HG03442 (cell line): ENCODE measurements at regions not wholly inside any gene's neighbourhood (a gene's known extent, or its start where the extent isn't known, plus 50 kb on each side); places are given as distances from the start of the nearest gene placed in this dataset.

Experiments used
- ATAC-seq: cut with Tn5 transposase; IDR thresholded peaks from one replicate; pipeline ENCODE4 v1.9.1; 2021; ENCODE audit warnings: mild to moderate bottlenecking, moderate library complexity; ENCODE audit not compliant: unreplicated experiment

DNA sequence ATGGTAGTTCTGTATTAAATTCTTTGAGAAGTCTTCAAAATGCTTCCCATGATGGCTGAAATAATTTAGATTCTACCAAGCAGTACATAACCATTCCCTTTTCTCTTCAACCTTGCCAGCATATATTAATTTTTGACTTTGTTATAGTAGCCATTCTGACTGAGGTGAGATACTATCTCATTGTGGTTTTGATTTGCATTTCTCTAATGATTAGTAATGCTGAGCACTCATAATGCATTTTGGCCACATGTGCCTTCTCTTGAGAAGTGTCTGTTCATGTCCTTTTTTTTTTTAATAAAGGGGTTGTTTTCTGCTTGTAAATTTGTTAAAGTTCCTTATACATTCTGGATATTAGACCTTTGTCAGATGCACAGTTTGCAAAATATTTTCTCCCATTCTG lies 173.9 kb downstream of the CALCRL start:
- ATAC-seq = no peak

DNA sequence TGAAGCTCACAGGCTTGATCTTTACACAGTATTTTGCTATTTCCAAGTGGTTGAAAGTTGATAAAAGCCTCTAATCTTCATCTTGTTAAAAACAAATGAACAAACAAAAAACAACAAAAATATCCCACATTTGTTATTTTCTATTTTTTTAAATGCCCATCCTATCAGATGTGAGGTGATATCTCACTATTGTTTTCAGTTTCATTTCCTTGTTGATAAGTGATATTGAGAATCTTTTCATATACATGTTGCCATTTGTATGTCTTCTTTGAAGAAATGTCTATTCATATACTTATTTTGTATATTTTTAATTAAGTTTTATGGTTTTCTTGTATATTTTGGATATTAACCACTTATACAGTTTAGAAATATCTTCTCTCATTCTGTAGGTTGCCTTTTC lies 175.8 kb downstream of the CALCRL start:
- ATAC-seq = no peak

DNA sequence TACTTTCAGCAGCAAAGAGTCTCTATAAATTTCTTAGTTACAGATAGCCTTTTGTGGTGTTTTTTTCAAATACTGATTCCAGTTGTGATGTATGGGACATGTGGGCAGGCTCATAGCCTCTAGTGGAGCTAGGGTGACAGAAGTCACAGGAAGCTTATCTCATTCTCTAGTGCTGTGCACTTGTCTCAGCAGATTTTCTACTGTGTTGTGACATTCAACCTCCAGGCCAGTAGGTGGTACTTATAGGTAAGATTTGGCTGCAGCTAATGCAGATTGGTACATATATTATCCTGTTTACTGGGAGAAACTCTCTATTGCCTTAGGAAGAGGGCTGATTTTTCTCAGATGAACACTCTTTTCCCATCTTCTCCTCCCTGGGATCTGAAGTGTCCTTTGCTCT lies 176.2 kb downstream of the CALCRL start:
- no peak for ATAC-seq

DNA sequence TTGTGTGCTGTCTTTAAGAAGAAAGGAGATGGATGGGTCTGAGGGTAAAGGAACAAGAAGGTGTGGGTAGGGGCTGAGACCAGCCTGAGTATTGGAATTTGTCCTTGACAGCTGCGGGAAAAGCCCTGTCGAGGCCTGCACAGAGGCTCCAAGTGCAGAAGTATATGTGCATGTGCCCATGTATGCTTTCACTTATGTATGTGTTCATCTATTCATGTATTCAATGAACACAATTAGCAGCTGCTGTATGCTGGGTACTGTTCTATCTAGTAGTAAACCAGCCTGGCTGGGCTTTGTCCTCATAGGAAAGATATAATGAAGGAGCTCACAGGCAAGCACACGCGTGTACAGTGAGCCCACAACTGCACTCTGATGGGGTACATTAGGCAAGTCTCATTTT lies 181.4 kb downstream of the CALCRL start:
- no peak for ATAC-seq

DNA sequence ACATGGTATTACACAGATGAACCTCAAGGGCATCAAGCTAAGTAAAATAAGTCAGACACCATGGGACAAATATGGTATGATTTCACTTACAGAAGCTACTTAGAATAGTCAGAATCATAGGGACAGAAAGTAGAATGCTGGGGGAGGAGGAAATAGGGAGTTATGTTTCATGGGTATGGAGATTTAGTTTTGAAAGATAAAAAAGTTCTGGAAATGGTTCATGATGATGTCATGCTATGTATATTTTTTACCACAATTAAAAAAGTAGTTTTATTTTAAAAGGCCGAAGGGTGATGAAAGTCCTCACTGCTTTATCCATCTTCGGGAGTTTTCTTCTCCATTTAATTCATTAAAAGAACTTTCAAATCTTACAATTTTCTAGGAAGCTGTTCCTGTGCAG lies 181.9 kb downstream of the CALCRL start:
- ATAC-seq = no peak

DNA sequence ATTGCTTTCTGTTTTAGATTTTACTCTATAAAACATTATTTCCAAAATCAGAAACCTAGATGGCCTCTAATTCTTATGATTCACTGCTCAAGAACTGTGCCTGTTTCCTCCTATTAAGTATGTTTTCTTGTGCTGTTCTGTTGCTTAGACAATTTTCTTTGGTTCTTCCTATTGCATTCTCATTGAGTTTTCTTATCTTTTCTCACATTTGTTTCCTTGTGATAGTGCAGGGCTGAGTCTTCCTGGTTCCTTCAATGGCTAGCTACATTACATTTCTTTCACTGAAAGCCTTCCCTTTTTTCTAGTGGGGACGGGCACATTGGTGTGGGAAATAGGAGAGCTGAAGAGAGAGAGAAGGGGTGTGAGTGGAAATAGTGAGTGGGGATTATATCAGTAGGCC lies 183.4 kb downstream of the CALCRL start:
- no peak for ATAC-seq

DNA sequence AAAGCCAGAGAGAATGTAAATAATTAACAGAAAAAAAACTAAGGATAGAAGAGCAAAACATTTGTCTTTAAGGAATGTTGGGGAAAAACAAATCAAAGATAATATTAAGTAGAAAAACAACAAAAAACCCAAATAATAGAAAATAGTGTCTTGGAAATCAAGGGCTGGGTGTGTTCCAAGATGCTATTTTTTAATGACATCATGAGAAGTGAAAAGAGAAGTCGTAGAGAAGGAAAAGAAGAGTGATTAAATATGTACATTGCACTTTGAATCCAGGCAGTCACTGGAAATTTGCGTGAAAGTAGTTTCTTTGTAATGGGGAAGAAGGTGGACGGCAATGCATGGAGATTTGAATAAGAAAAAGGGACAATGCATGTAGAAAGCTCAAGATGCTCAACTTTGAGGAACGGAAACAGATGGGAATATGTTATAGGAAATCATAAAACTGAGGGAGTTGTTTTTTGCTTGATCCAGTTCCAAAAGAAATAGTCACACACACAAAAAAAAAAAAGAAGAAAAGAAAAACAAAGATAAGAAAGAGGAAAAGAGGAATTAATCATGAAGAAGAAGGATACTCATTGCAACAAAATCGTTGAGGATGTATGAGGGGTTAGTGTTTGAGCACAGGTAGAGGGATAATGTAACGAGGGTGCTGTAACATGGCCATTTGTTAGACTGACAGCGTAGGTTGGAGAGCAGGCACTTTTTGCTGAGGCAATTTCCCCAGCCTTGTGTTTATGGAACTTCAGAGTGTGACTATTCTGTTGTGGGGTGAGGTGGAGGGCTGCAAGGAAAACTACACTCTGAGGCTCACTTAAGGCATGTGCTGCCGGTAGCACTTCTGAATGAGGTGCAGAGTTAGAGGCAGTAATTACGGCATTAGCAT lies 184.1 kb downstream of the CALCRL start:
- ATAC-seq = no peak

DNA sequence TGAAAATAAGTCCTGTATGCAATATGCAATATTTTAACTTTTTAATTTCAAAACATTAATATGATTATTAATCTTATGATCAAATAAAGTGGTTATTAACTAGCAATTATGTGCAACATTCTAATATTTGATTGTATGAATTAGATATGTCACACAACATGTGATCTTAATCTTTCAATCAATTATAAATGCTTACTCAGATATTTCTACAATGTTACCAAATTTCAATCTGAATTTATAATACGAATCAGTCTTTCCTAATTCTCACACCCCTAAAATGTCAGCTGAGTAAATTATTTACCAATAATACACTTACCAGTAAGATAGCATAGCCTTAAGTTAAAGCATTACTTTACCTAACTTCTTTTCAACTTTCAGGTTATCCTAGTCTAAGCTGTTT lies 186.3 kb downstream of the CALCRL start:
- ATAC-seq = no peak

DNA sequence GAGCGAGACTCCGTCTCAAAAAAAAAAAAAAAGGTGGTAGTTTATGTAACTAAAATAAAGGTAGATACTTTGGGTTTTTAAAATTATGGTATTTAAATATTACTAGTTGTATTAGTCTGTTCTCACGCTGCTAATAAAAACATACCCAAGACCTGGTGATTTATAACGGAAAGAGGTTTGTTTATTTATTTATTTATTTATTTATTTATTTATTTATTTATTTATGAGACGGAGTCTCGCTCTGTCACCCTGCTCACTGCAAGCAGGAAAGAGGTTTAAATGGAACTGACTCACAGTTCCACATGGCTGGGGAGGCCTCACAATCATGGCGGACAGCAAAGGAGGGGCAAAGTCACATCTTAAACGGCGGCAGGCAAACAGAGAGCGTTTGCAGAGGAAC lies 196.0 kb downstream of the CALCRL start:
- no peak for ATAC-seq

DNA sequence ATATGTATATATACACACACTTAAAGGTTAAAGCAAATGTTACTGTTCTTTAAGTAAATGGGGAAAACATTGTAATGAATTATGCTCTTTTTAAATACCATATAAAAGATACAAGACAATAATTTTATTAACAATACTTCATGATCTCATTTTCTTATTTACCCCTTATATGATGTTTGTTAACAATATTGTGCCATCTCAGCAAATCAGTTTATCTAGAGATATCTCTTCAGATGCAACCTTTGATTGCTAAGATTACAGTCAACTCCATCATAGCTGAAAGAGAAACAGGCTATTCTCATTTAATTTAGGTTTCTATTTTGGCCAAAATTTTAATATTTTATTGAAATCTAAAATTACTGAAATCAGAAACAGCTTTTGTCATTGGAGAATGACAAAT lies 197.9 kb downstream of the CALCRL start:
- no peak for ATAC-seq

DNA sequence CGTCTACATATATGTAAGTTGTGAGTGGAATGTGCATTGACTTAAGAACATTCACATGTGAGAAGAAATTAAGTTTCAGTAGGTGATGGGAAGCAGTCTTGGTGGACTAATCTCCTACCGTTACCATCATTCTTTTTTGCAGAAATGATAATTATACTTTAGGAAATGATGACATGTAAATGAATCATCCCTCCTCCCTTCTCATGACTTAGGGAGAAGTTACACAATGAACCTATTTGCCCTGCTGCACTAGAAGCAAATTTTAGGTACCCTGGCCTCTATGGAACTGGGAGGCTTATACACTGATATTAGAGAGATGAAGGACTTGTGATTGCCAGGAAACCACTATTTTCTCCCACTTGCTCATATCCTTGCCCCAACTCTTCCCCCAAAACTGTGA lies 214.2 kb downstream of the CALCRL start:
- ATAC-seq = no peak

DNA sequence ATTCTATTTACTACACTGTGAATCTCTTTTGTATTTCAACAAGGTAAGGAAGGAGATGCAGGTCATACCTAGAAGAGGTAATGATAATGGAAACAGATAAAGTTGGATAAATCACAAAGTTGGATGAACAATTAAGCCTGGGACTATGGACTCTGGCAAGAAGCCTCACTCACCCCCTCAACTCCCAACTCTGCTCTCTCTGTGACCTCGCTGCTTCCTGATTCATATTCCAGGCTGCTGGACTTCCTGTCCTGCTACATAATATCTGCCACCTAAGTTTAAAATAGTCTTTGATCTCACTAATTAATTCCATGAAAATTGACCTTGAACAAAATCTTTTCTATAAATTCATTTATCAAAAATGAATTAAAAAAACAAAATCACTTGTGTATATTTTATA lies 215.3 kb downstream of the CALCRL start:
- no peak for ATAC-seq

DNA sequence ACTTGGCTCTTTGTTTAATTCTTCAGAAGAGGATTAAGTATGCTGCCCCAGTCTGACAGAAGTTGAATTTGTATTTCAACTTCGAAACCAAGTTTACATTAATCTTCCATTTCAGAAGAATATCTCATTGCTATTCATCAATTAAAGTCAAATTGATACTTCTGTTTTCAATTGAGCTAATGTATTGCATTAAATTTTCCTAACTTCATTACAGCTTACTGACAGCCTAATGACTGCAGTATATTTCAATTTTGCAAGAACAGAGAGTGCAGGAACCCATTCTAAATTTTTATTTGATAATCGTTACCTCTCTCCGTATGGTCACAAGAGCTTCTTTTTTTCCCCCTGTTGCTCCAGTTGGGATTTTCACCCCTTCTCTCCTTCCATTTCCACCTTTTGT lies 218.0 kb downstream of the CALCRL start:
- ATAC-seq = no peak

DNA sequence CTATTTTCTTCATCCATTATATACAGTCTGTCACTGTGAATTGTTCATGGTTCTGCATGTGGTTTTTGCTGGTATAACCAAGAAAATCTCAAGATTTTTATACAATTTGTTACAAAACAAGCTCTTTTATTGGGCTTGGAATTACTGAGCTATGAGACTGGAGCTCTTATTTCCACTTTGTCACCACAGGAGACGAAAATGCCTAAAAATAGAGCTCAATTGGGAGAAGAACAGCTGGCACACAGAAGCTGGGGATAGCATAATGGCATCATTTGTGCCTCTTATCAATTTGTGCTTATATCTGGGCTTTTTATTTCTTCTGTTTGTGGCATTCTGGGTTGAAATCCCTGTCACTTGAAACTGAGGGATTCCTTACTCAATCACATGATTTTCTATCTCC lies 219.1 kb downstream of the CALCRL start:
- no peak for ATAC-seq

DNA sequence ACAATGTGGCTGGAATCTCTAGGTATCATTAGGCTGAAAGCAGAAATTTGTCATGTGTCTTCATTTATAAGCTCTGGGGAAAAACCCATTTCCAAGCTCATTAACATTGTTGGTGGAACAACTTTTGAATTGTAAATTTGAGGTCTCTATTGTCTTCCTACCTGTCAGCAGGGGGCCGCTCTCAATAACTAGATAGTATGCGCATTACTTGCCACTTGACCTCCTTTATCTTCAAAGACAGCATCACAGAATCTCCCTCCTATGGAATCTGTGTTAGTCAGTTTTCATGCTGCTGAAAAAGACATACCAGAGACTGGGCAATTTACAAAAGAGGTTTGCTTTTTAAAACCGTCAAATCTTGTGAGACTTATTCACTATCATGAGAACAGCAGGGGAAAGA lies 223.1 kb downstream of the CALCRL start:
- ATAC-seq = no peak

DNA sequence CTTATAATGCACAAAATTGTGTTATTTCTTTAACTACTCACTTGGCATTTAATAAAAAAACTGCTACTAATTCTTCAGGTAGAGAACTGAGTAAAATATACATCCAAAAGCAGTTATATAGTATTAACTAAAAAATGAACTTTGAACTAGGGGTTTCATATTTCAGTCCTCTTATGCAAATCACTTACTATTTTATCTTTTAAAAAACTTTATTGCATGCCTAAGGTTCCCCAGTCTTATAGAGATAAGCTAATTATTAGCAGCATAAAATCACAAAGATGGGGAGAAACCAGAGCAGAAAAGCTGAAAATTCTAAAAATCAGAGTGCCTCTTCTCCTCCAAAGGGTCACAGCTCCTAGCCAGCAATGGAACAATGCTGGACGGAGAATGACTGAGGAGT lies 228.0 kb downstream of the CALCRL start:
- ATAC-seq = no peak

DNA sequence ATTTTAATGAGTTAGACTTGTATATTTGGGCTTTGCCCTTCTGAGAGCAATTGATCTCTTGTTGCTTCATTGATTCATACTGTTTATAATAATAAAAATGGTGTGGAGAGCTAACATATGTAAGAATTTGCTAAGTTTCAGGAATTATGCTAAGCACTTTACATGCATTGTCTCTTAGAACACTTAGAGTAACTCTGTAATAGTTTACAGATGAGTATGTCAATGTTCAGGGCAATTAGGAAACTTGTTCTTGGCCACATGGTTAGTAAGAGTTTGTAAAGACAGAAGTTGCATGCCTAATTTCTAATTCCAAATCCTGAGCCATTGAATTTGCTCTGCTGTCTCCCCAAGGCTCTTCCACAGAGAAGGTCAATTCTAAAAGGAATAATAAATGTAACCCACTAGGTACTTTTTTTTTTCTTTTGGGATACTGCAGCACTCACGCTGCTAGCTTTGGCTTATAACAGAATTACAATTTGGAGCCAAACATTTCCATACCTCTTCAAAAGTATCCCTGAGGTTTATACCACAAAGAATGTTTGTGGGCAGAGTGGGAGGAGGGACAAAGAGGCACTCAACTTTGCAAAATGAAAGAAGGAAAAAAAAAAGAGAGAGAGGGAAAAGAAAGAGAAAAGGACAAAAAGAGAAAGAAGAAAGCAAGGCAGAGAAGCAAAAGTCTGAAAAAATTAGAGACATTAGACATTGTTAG lies 232.4 kb downstream of the CALCRL start:
- no peak for ATAC-seq

DNA sequence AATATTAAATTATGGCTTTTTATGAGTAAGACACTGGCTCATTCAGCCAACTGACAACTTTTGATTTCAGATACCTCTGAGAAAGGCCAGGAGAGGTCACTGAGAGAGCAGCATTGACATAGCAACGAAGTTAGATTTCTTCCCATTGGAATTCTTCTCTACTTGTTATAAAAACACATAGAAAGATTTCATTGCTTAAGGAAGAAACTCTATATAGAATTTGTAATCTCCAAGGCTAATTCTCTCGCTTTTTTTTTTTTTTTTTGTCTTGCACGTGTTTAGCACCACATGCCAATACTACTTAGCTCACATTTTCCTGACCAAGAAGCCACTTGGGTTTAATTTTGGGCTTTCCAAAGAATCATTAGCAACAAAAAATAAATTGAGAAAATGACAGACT lies 233.7 kb downstream of the CALCRL start:
- no peak for ATAC-seq

DNA sequence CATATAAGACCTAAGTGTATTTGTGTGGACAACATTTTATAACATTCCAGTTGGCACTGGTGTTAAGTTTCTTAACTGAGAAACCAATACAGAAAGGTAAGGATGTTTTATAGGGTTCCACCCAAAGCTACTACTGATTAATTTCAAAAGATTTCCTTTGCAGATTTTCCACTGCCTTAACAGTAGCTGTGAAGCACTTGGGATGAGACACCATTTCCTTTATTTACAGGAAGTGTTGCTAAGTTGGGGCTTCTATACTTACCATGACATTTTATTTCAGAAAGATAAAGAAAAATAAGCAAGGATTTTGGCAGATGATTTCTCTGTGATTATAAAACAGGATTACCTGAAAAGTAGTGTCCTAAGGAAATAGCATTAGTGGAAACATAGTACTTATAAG lies 234.3 kb downstream of the CALCRL start:
- no peak for ATAC-seq

DNA sequence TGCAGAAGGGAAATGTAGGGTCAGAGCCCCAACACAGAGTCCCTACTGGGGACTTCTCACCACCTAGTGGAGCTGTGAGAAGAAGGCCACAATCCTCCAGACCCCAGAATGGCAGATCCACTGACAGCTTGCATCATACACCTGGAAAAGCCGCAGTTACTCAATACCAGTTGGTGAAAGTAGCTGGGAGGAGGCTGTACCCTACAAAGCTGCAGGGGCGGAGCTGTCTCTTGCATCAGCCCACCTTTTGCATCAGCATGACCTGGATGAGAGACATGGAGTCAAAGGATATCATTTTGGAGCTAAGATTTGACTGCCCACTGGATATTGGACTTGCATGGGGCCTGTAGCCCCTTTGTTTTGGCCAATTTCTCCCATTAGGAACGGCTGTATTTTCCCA lies 237.3 kb downstream of the CALCRL start:
- no peak for ATAC-seq

DNA sequence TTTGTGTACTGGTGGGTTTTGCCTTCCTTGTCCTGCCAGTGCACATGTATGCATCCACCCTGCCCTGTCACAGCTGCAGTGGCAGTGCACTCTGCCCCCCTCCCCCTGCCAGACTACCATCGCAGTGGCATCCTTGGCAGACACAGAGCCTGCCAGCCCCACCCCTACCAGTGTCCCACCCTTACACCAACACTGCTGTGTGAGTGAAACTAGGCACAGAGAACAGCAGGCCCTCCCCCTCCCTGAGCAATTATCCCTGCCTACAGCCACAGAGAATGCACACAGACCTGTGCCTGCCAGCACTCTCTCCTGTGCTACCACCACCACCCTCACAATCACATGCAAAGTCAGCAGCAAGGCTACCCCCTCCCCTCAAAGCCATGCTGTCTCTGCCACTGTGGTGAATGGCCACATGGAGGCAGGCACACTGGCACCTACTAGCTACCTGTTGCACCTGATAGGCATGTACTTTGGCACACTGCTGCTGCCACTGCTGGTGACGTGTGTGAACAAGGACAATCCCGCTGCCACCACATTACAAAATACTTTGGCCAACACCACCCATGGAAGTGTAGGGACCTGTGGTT lies 239.8 kb downstream of the CALCRL start:
- no peak for ATAC-seq

DNA sequence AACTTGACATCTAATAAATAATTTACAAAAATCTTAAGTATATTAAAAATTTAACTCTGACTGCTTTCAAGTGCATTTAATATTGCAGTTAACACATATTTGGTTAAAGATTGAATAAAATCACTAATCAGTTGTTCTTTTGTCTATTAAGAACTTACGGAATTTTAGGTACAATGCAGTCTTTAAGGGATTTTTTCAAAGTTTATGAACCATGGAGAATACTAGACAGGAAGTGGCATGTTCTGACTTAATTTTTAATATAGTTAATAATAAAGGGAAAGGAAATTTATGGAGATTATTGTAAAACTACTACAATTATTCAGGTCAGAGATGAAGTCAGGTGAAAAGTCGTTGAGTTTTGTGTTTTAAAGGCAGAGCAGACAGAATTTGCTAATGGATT lies 240.9 kb downstream of the CALCRL start:
- ATAC-seq = no peak
